ENCODE measurements at regions not wholly inside any gene's neighbourhood (a gene's known extent, or its start where the extent isn't known, plus 50 kb on each side); places are given as distances from the start of the nearest gene placed in this dataset.

- Histone ChIP-seq H3K36me3 (no peaks in the 10 kb centered on the region), H3K27ac (no peak overlapping the region), H3K4me1 (replicated peaks) (no peaks in the 10 kb centered on the region), H3K4me3 (no peak overlapping the region), H3K27me3 (replicated peaks; ENCODE audit: insufficient read depth) (no peaks in the 10 kb centered on the region), H3K9me3 (no peaks in the 10 kb centered on the region)
- intact Hi-C loops (cut with DNase I), result no loop called here
- no peak for DNase-seq (ENCODE audit: low spot score)
- TF ChIP-seq POLR2AphosphoS5 (IDR thresholded peaks at IDR 0.05) (no peak), CTCF (IDR thresholded peaks at IDR 0.05) (no peak), POLR2A (IDR thresholded peaks at IDR 0.05) (no peak)
- 89% methylated on average over 3 of the region's 3 CpGs for WGBS
Measured at GRCh38 chr20:52420805-52421204, 229.2 kb upstream of the ZFP64 start.

- intact Hi-C loops (cut with DNase I), result no loop called here
- H3K36me3 ChIP-seq, result no peaks in the 10 kb centered on the region
- H3K27me3 ChIP-seq (replicated peaks; ENCODE audit: insufficient read depth), result no peaks in the 10 kb centered on the region
- no peak overlapping the region for H3K4me3 ChIP-seq
- no peaks in the 10 kb centered on the region for H3K9me3 ChIP-seq
- no peaks in the 10 kb centered on the region for H3K4me1 ChIP-seq (replicated peaks)
- no peak for TF ChIP-seq CTCF (IDR thresholded peaks at IDR 0.05)
- no peak for TF ChIP-seq POLR2A (IDR thresholded peaks at IDR 0.05)
- no peak for TF ChIP-seq POLR2AphosphoS5 (IDR thresholded peaks at IDR 0.05)
- WGBS, result 35% methylated on average over 2 of the region's 2 CpGs
- no peak for DNase-seq (ENCODE audit: low spot score)
- no peak overlapping the region for H3K27ac ChIP-seq
Measured at GRCh38 chr20:52419205-52419604, 227.6 kb upstream of the ZFP64 start.

DNA sequence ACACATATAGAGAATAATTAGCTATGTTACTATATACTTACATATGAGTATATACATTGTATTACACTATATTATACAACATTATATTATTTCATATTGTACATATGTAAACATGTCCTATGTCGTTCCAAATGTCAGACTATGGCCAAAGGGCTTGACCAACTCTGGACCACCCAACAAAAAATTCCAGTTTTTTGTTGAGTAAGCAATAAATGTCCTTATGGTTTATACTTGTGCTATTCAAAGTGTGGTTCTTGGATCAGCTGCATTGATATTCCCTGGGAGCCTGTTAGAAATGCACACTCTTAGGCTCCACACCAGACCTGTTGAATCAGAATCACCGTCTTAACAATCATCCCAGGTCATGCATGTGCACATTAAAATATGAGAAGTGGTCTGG, 225.4 kb upstream of the ZFP64 start:
- no peak for TF ChIP-seq CTCF (IDR thresholded peaks at IDR 0.05)
- no peak for TF ChIP-seq POLR2A (IDR thresholded peaks at IDR 0.05)
- no peak for TF ChIP-seq POLR2AphosphoS5 (IDR thresholded peaks at IDR 0.05)
- no peaks in the 10 kb centered on the region for H3K4me1 ChIP-seq (replicated peaks)
- no peak overlapping the region for H3K4me3 ChIP-seq
- DNase-seq (ENCODE audit: low spot score), result no peak
- WGBS, result 86% methylated on average over 2 of the region's 2 CpGs
- no peaks in the 10 kb centered on the region for H3K9me3 ChIP-seq
- no peaks in the 10 kb centered on the region for H3K27me3 ChIP-seq (replicated peaks; ENCODE audit: insufficient read depth)
- no peak overlapping the region for H3K27ac ChIP-seq
- intact Hi-C loops (cut with DNase I), result no loop called here
- H3K36me3 ChIP-seq, result no peaks in the 10 kb centered on the region

DNA sequence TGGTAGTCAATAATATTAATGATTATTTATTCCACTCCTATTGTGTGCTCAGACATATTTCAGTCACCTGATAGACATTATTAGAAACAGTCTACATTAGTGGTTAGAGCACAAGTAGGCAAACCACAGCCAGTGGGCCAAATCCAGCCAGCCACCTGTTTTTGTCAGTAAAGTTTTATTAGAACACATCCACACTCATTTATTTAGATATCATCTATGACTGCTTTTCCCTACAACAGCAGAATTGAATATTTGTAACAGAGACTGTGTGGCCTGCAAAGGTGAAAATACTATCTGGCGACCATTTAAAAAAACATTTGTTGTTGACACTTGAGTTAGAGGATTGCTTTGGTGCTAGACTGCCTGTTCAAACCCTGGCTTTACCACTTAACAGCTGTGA, 220.0 kb upstream of the ZFP64 start:
- intact Hi-C loops (cut with DNase I), result no loop called here
- WGBS, result 94% methylated on average over 1 of the region's 1 CpG
- no peak for DNase-seq (ENCODE audit: low spot score)
- Histone ChIP-seq H3K4me3 (no peak overlapping the region), H3K4me1 (replicated peaks) (no peaks in the 10 kb centered on the region), H3K36me3 (no peaks in the 10 kb centered on the region), H3K27ac (no peak overlapping the region), H3K9me3 (no peaks in the 10 kb centered on the region), H3K27me3 (replicated peaks; ENCODE audit: insufficient read depth) (no peaks in the 10 kb centered on the region)
- TF ChIP-seq POLR2AphosphoS5 (IDR thresholded peaks at IDR 0.05), result no peak
- no peak for TF ChIP-seq POLR2A (IDR thresholded peaks at IDR 0.05)
- TF ChIP-seq CTCF (IDR thresholded peaks at IDR 0.05), result no peak

DNA sequence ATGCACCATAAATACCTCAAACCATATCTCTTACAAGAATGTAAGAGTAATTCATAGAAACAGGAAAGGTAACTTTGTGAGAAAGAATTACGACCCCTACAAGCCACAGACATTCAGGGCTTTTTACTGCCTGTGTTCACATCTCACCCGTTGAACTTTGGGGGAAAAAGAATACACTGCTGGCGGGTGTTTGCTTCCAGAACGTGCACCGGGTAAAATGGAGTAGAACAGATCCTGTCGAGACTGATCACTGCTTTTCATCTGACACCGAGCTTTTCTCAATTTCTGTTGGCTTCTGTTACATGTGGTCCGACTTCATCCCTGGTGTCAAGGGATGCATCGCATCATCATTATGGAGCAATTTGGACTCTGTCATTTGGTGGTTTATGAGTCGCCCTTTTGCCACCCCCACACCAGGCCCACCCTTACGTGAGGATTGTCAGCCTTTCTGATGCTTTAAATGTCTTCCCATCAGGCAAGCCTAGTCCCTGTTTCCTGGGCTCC, 219.2 kb upstream of the ZFP64 start:
- intact Hi-C loops (cut with DNase I), result no loop called here
- no peak for DNase-seq (ENCODE audit: low spot score)
- TF ChIP-seq POLR2AphosphoS5 (IDR thresholded peaks at IDR 0.05) (no peak), POLR2A (IDR thresholded peaks at IDR 0.05) (no peak), CTCF (IDR thresholded peaks at IDR 0.05) (no peak)
- WGBS, result 59% methylated on average over 11 of the region's 11 CpGs
- Histone ChIP-seq H3K4me1 (replicated peaks) (no peaks in the 10 kb centered on the region), H3K27ac (no peak overlapping the region), H3K9me3 (no peaks in the 10 kb centered on the region), H3K36me3 (no peaks in the 10 kb centered on the region), H3K4me3 (no peak overlapping the region), H3K27me3 (replicated peaks; ENCODE audit: insufficient read depth) (no peaks in the 10 kb centered on the region)

Data from prostate gland (tissue), 2 donors.